ENCODE measurements at regions not wholly inside any gene's neighbourhood (a gene's known extent, or its start where the extent isn't known, plus 50 kb on each side); places are given as distances from the start of the nearest gene placed in this dataset.

GRCh38 chr5:3364941-3365340 is 230.7 kb upstream of the IRX1 start:
- Histone ChIP-seq H3K4me3 (ENCODE audit: low read depth in 2 of 2, low read length in 2 of 2) (no peak overlapping the region), H3K27me3 (ENCODE audit: control insufficient read depth, insufficient read depth, low read length) (no peaks in the 10 kb centered on the region), H3K9me3 (ENCODE audit: control insufficient read depth, insufficient read depth, low read depth, low read length) (no peaks in the 10 kb centered on the region), H3K36me3 (ENCODE audit: control insufficient read depth, insufficient read depth, low read length) (no peaks in the 10 kb centered on the region), H3K4me1 (ENCODE audit: control insufficient read depth, insufficient read depth, low read length) (no peaks in the 10 kb centered on the region), H3K27ac (ENCODE audit: low read length) (no peak overlapping the region)
- no peak for ATAC-seq
- in situ Hi-C loops (cut with HindIII; ENCODE audit: low pct_unique_long_range_greater_than_20kb, low sequenced_read_pairs) (no loop called here), intact Hi-C loops (cut with micrococcal nuclease; ENCODE audit: unreplicated experiment) (no loop called here)
- no TSS peak for BruUV-seq (replicated peaks)
- POLR2A ChIA-PET = no interaction called here
- DNase-seq (ENCODE audit: low read depth, low spot score) = no peak
- TF ChIP-seq SIN3A (IDR thresholded peaks at IDR 0.05; ENCODE audit: borderline replicate concordance, insufficient read depth, low read depth, low read length) = no peak
- TF ChIP-seq TCF7L2 (IDR thresholded peaks at IDR 0.05; ENCODE audit: low read depth, low read length) = no peak
- TF ChIP-seq POLR2AphosphoS5 (IDR thresholded peaks at IDR 0.05; ENCODE audit: low read depth, low read length) = no peak
- TF ChIP-seq, protein P1, sequence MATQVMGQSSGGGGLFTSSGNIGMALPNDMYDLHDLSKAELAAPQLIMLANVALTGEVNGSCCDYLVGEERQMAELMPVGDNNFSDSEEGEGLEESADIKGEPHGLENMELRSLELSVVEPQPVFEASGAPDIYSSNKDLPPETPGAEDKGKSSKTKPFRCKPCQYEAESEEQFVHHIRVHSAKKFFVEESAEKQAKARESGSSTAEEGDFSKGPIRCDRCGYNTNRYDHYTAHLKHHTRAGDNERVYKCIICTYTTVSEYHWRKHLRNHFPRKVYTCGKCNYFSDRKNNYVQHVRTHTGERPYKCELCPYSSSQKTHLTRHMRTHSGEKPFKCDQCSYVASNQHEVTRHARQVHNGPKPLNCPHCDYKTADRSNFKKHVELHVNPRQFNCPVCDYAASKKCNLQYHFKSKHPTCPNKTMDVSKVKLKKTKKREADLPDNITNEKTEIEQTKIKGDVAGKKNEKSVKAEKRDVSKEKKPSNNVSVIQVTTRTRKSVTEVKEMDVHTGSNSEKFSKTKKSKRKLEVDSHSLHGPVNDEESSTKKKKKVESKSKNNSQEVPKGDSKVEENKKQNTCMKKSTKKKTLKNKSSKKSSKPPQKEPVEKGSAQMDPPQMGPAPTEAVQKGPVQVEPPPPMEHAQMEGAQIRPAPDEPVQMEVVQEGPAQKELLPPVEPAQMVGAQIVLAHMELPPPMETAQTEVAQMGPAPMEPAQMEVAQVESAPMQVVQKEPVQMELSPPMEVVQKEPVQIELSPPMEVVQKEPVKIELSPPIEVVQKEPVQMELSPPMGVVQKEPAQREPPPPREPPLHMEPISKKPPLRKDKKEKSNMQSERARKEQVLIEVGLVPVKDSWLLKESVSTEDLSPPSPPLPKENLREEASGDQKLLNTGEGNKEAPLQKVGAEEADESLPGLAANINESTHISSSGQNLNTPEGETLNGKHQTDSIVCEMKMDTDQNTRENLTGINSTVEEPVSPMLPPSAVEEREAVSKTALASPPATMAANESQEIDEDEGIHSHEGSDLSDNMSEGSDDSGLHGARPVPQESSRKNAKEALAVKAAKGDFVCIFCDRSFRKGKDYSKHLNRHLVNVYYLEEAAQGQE (IDR thresholded peaks at IDR 0.05; ENCODE audit: insufficient read depth in 1 of 2, low read depth in 2 of 2, low read length in 1 of 2) = no peak
- TF ChIP-seq, protein P2, sequence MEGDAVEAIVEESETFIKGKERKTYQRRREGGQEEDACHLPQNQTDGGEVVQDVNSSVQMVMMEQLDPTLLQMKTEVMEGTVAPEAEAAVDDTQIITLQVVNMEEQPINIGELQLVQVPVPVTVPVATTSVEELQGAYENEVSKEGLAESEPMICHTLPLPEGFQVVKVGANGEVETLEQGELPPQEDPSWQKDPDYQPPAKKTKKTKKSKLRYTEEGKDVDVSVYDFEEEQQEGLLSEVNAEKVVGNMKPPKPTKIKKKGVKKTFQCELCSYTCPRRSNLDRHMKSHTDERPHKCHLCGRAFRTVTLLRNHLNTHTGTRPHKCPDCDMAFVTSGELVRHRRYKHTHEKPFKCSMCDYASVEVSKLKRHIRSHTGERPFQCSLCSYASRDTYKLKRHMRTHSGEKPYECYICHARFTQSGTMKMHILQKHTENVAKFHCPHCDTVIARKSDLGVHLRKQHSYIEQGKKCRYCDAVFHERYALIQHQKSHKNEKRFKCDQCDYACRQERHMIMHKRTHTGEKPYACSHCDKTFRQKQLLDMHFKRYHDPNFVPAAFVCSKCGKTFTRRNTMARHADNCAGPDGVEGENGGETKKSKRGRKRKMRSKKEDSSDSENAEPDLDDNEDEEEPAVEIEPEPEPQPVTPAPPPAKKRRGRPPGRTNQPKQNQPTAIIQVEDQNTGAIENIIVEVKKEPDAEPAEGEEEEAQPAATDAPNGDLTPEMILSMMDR (IDR thresholded peaks at IDR 0.05) = no peak
- CTCF ChIA-PET = interaction anchor here (0.7 kb wide), 1 partner anchor 13 kb away, joined by 3 read pairs; no protein-coding TSS in a partner anchor

- Histone ChIP-seq H3K36me3 (ENCODE audit: control insufficient read depth, insufficient read depth, low read length) (no peaks in the 10 kb centered on the region), H3K27ac (ENCODE audit: low read length) (no peak overlapping the region), H3K4me1 (ENCODE audit: control insufficient read depth, insufficient read depth, low read length) (no peaks in the 10 kb centered on the region), H3K27me3 (ENCODE audit: control insufficient read depth, insufficient read depth, low read length) (no peaks in the 10 kb centered on the region), H3K4me3 (ENCODE audit: low read depth in 2 of 2, low read length in 2 of 2) (no peak overlapping the region), H3K9me3 (ENCODE audit: control insufficient read depth, insufficient read depth, low read depth, low read length) (no peaks in the 10 kb centered on the region)
- ChIA-PET CTCF (interaction anchor here (0.7 kb wide), 1 partner anchor 13 kb away, joined by 3 read pairs; no protein-coding TSS in a partner anchor), POLR2A (no interaction called here)
- intact Hi-C loops (cut with micrococcal nuclease; ENCODE audit: unreplicated experiment) (no loop called here), in situ Hi-C loops (cut with HindIII; ENCODE audit: low pct_unique_long_range_greater_than_20kb, low sequenced_read_pairs) (no loop called here)
- BruUV-seq (replicated peaks) = no TSS peak
- no peak for ATAC-seq
- TF ChIP-seq TCF7L2 (IDR thresholded peaks at IDR 0.05; ENCODE audit: low read depth, low read length) (no peak), SIN3A (IDR thresholded peaks at IDR 0.05; ENCODE audit: borderline replicate concordance, insufficient read depth, low read depth, low read length) (no peak), POLR2AphosphoS5 (IDR thresholded peaks at IDR 0.05; ENCODE audit: low read depth, low read length) (no peak)
- TF ChIP-seq, protein P1 (IDR thresholded peaks at IDR 0.05; ENCODE audit: insufficient read depth in 1 of 2, low read depth in 2 of 2, low read length in 1 of 2) = no peak
- TF ChIP-seq, protein P2 (IDR thresholded peaks at IDR 0.05) = no peak
- no peak for DNase-seq (ENCODE audit: low read depth, low spot score)
These were observed 231.2 kb upstream of the IRX1 start for GRCh38 chr5:3364433-3364832.

Measured in Panc1 (cell line).